MM.1S (cell line): ENCODE measurements at regions not wholly inside any gene's neighbourhood (a gene's known extent, or its start where the extent isn't known, plus 50 kb on each side); places are given as distances from the start of the nearest gene placed in this dataset.

Source experiments
- CTCF ChIP-seq: fragments of 300-600 bp; sonication (generic); IDR thresholded peaks from 2 replicates; pipeline ENCODE4 v1.5.1; 2016; ENCODE audit warnings: antibody characterized with exemption, low read length, mixed read lengths
- EZH2 ChIP-seq: fragments of 300-600 bp; sonication (generic); optimal IDR thresholded peaks from 2 replicates; pipeline ENCODE3; 2017; ENCODE audit warnings: low read depth, mild to moderate bottlenecking, antibody characterized with exemption, low read length, mixed read lengths
- EZH2phosphoT487 ChIP-seq: fragments of 300-600 bp; sonication (generic); IDR thresholded peaks from 2 replicates; pipeline ENCODE4 v1.6.1; 2018; ENCODE audit warnings: antibody characterized with exemption, low read length

- no peak for TF ChIP-seq CTCF
- TF ChIP-seq EZH2phosphoT487: no peak
- no peak for TF ChIP-seq EZH2
Observed at GRCh38 chr7:34550996-34551395, 107.0 kb upstream of the NPSR1 start.
